WTC11 (cell line): ENCODE measurements at regions not wholly inside any gene's neighbourhood (a gene's known extent, or its start where the extent isn't known, plus 50 kb on each side); places are given as distances from the start of the nearest gene placed in this dataset.

Source experiments
- CTCF ChIP-seq: fragments of 200-600 bp; IDR thresholded peaks from 2 replicates; pipeline ENCODE4 v1.8.0; 2022; ENCODE audit warnings: antibody characterized with exemption
- ESRRA ChIP-seq: sonication (generic); formaldehyde crosslinking; IDR thresholded peaks from 2 replicates; pipeline ENCODE4 v1.8.1; 2022; ENCODE audit warnings: mild to moderate bottlenecking, missing genetic modification reagents, borderline replicate concordance
- JUN ChIP-seq: sonication (generic); formaldehyde crosslinking; IDR thresholded peaks from 2 replicates; pipeline ENCODE4 v1.8.0; 2023; ENCODE audit warnings: mild to moderate bottlenecking, missing genetic modification reagents
- TCF7 ChIP-seq: sonication (generic); formaldehyde crosslinking; IDR thresholded peaks from 2 replicates; pipeline ENCODE4 v1.8.0; 2022; ENCODE audit warnings: mild to moderate bottlenecking, low read depth, missing genetic modification reagents, moderate library complexity

- TF ChIP-seq TCF7 (no peak), JUN (CRISPR knock-in tag) (no peak), ESRRA (no peak), CTCF (no peak)
Observed at GRCh38 chr14:89617481-89618329, 200.7 kb upstream of the FOXN3 start.
